Keratinocyte (primary cell): ENCODE measurements at regions not wholly inside any gene's neighbourhood (a gene's known extent, or its start where the extent isn't known, plus 50 kb on each side); places are given as distances from the start of the nearest gene placed in this dataset.

Experiments
- EZH2 ChIP-seq: IDR thresholded peaks from one replicate; pipeline ENCODE4 v1.6.1; 2012; ENCODE audit warnings: inconsistent platforms, mild to moderate bottlenecking, low read length, moderate library complexity
- TF ChIP-seq, protein P1 (sequence below), 3 experiments: IDR thresholded peaks in 1 of 3; conservative IDR thresholded peaks in 1 of 3; optimal IDR thresholded peaks in 1 of 3; 2 replicates in 2 of 3; 3 replicates in 1 of 3; pipeline versions ENCODE3 to v1.5.1; 2011; ENCODE audit warnings: low read length in 3 of 3, mild to moderate bottlenecking in 3 of 3, moderate library complexity in 2 of 3, control low read depth in 1 of 3, inconsistent platforms in 1 of 3; ENCODE audit not compliant: insufficient read depth in 2 of 3; ENCODE audit errors: extremely low read depth in 1 of 3

DNA sequence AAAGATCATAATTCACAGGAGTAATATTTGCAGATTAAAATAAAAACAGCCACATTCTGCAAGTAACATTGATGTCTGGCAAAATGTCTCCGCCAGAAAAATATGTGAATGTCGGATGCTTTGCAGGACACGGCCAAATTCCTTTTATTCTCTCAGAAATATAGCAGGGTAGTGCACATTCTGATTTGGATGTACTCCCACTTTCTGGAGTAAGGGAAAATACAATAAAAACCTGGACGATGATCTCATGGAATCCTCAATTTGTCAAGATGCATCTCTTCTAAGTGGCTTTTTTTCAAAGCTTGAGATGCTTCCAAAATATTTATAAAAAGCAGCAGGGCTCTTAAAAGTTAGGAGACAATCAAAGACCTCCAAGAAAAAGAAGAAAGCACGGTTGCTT, 133.3 kb downstream of the TBX5 start:
- TF ChIP-seq, protein P1, sequence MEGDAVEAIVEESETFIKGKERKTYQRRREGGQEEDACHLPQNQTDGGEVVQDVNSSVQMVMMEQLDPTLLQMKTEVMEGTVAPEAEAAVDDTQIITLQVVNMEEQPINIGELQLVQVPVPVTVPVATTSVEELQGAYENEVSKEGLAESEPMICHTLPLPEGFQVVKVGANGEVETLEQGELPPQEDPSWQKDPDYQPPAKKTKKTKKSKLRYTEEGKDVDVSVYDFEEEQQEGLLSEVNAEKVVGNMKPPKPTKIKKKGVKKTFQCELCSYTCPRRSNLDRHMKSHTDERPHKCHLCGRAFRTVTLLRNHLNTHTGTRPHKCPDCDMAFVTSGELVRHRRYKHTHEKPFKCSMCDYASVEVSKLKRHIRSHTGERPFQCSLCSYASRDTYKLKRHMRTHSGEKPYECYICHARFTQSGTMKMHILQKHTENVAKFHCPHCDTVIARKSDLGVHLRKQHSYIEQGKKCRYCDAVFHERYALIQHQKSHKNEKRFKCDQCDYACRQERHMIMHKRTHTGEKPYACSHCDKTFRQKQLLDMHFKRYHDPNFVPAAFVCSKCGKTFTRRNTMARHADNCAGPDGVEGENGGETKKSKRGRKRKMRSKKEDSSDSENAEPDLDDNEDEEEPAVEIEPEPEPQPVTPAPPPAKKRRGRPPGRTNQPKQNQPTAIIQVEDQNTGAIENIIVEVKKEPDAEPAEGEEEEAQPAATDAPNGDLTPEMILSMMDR (optimal IDR thresholded peaks at IDR 0.05 in 1 of 3, IDR thresholded peaks at IDR 0.05 in 1 of 3, conservative IDR thresholded peaks at IDR 0.05 in 1 of 3; ENCODE audit: extremely low read depth in 1 of 3, insufficient read depth in 2 of 3, low read length in 3 of 3) = no peak
- TF ChIP-seq EZH2 = no peak
